Spleen (tissue), 11 donors: ENCODE measurements at regions not wholly inside any gene's neighbourhood (a gene's known extent, or its start where the extent isn't known, plus 50 kb on each side); places are given as distances from the start of the nearest gene placed in this dataset.

Source experiments
- DNase-seq: peaks from one replicate; pipeline ENCODE4 v3.0.0-alpha.2; 2020
- H3K27ac ChIP-seq, 8 donors: fragments of 200-600 bp; sonication (generic) in 7 of 8; 1 replicate in 4 of 8; 2 replicates in 4 of 8; pipeline versions ENCODE4 v1.5.0 to v1.8.0; 2016 to 2021; ENCODE audit warnings: inconsistent platforms in 4 of 8, mild to moderate bottlenecking in 4 of 8, moderate library complexity in 1 of 8
- H3K27me3 ChIP-seq, 7 donors: fragments of 200-600 bp; sonication (generic) in 6 of 7; replicated peaks in 1 of 7; 1 replicate in 4 of 7; 2 replicates in 3 of 7; pipeline versions ENCODE4 v1.5.0 to v1.8.0; 2016 to 2021; ENCODE audit warnings: inconsistent platforms in 3 of 7, mild to moderate bottlenecking in 1 of 7
- H3K36me3 ChIP-seq, 6 donors: fragments of 200-600 bp; sonication (generic) in 5 of 6; 1 replicate in 4 of 6; 2 replicates in 2 of 6; pipeline versions ENCODE4 v1.5.0 to v1.8.0; 2016 to 2021; ENCODE audit warnings: inconsistent platforms in 2 of 6
- H3K4me1 ChIP-seq, 6 donors: fragments of 200-600 bp; sonication (generic) in 5 of 6; 1 replicate in 3 of 6; 2 replicates in 3 of 6; pipeline versions ENCODE4 v1.5.0 to v1.8.0; 2016 to 2021; ENCODE audit warnings: inconsistent platforms in 3 of 6
- H3K4me3 ChIP-seq, 8 donors: fragments of 200-600 bp; sonication (generic) in 7 of 8; 1 replicate in 4 of 8; 2 replicates in 4 of 8; pipeline versions ENCODE4 v1.5.0 to v1.8.0; 2016 to 2021; ENCODE audit warnings: inconsistent platforms in 4 of 8, mild to moderate bottlenecking in 4 of 8, moderate library complexity in 2 of 8
- H3K9me3 ChIP-seq, 8 donors: fragments of 200-600 bp; sonication (generic) in 7 of 8; 1 replicate in 4 of 8; 2 replicates in 4 of 8; pipeline versions ENCODE4 v1.5.0 to v1.8.0; 2016 to 2021; ENCODE audit warnings: inconsistent platforms in 4 of 8
- POLR2A ChIP-seq, 3 donors: fragments of 450-650 bp; IDR thresholded peaks; one replicate each; pipeline ENCODE4 v1.5.1; 2017; ENCODE audit warnings: antibody characterized with exemption in 3 of 3, mild to moderate bottlenecking in 1 of 3
- POLR2AphosphoS5 ChIP-seq, 3 donors: sonication (generic); formaldehyde crosslinking; IDR thresholded peaks; one replicate each; pipeline ENCODE4 v1.5.1; 2017; ENCODE audit warnings: antibody characterized with exemption in 3 of 3
- WGBS, 5 donors: extraction: QIAGEN DNeasy Blood & Tissue Kit in 3 of 5; methylation state at CpG; one replicate each; pipeline versions ENCODE4 v1.1.5 to v1.1.7; 2013 to 2018; 5-methylcytosine and 5-hydroxymethylcytosine counted together
- intact Hi-C: fragments of 100-400 bp; cut with DNase I; formaldehyde crosslinking; loops from one replicate; pipeline ENCODE4 v1.15.0; 2023; ENCODE audit warnings: low total_unique reads
- TF ChIP-seq, protein P1 (sequence below), 11 experiments: fragments of 200-600 bp in 7 of 11; fragments of 450-650 bp in 4 of 11; sonication (generic) in 4 of 11; IDR thresholded peaks in 8 of 11; conservative IDR thresholded peaks in 3 of 11; 1 replicate in 7 of 11; 2 replicates in 4 of 11; pipeline versions ENCODE4 v1.4.0 to v1.8.0; 2016 to 2021; ENCODE audit warnings: antibody characterized with exemption in 11 of 11, inconsistent platforms in 4 of 11, mild to moderate bottlenecking in 1 of 11
- donor health status: healthy with polysubstance abuse.
- donor health status: DM: no; HTN: no; CAD: no; lungs with moderate emphysema.
- donor health status: DM: no; HTN: no; CAD: no.
- donor health status: Bipolar disorder and iron deficiency.
- donor health status: healthy.
- donor health status: DM: no; HTN: no; CAD: no.
- donor health status: DM: yes; HTN: yes; CAD: no.

GRCh38 chr14:94970941-94971730 is 186.2 kb downstream of the DICER1 start:
- H3K27me3 ChIP-seq = peaks cover 0 to 27% (median 0%) of the 10 kb centered on the region in 7 donors
- no peaks in the 10 kb centered on the region for H3K4me1 ChIP-seq
- WGBS, 5 donors = 68 to 90% (median 82%) methylated on average over 2 of the region's 2 CpGs
- no peak for DNase-seq
- no peaks in the 10 kb centered on the region for H3K36me3 ChIP-seq
- intact Hi-C loops = no loop called here
- peaks cover 0 to 9% (median 0%) of the 10 kb centered on the region in 8 donors for H3K9me3 ChIP-seq
- H3K27ac ChIP-seq = no peak overlapping the region
- no peak overlapping the region for H3K4me3 ChIP-seq
- TF ChIP-seq, protein P1, sequence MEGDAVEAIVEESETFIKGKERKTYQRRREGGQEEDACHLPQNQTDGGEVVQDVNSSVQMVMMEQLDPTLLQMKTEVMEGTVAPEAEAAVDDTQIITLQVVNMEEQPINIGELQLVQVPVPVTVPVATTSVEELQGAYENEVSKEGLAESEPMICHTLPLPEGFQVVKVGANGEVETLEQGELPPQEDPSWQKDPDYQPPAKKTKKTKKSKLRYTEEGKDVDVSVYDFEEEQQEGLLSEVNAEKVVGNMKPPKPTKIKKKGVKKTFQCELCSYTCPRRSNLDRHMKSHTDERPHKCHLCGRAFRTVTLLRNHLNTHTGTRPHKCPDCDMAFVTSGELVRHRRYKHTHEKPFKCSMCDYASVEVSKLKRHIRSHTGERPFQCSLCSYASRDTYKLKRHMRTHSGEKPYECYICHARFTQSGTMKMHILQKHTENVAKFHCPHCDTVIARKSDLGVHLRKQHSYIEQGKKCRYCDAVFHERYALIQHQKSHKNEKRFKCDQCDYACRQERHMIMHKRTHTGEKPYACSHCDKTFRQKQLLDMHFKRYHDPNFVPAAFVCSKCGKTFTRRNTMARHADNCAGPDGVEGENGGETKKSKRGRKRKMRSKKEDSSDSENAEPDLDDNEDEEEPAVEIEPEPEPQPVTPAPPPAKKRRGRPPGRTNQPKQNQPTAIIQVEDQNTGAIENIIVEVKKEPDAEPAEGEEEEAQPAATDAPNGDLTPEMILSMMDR (IDR thresholded peaks at IDR 0.05 in 8 of 11, conservative IDR thresholded peaks at IDR 0.05 in 3 of 11) = no peak
- TF ChIP-seq POLR2A (IDR thresholded peaks at IDR 0.05) (no peak), POLR2AphosphoS5 (IDR thresholded peaks at IDR 0.05) (no peak)

DNA sequence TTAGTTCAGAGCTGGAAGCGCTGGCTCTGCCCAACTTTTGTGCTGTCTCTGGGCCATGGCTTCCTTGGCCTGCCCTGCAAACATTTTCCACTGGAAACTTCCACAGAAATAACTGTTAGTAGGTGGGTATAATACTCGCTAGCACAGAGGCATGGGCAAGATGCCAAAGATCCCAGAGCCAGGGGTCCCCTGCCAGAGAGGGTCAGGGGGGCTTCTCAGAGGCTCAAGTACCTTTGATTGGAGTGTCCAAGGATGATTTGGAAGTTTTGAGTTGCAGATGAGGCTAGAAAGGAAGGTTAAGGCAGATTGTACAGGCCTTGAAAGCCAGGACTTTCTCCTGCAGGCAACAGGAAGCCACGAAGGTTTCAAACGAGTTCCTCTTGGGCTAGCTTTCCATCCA is 187.6 kb downstream of the DICER1 start:
- 37 to 55% (median 44%) methylated on average over 4 of the region's 4 CpGs for WGBS, 5 donors

GRCh38 chr14:94966868-94967267 is 190.5 kb downstream of the DICER1 start:
- DNase-seq = no peak
- Histone ChIP-seq H3K36me3 (no peaks in the 10 kb centered on the region), H3K4me3 (no peak overlapping the region), H3K27ac (no peak overlapping the region), H3K4me1 (peaks cover 0 to under 1% (median 0%) of the 10 kb centered on the region in 6 donors), H3K9me3 (peaks cover 0 to 9% (median 0%) of the 10 kb centered on the region in 8 donors), H3K27me3 (peaks cover 0 to 30% (median 0%) of the 10 kb centered on the region in 7 donors)
- WGBS, 5 donors = 64 to 80% (median 71%) methylated on average over 1 to 2 of the region's 2 CpGs
- TF ChIP-seq POLR2A (IDR thresholded peaks at IDR 0.05) (no peak), POLR2AphosphoS5 (IDR thresholded peaks at IDR 0.05) (no peak)
- TF ChIP-seq, protein P1 (IDR thresholded peaks at IDR 0.05 in 8 of 11, conservative IDR thresholded peaks at IDR 0.05 in 3 of 11) = no peak
- intact Hi-C loops = no loop called here

More for the DNA sequence above, 187.6 kb downstream of the DICER1 start:
- Histone ChIP-seq H3K4me1 (no peaks in the 10 kb centered on the region), H3K4me3 (no peak overlapping the region), H3K27me3 (peaks cover 0 to 27% (median 0%) of the 10 kb centered on the region in 7 donors), H3K27ac (no peak overlapping the region), H3K9me3 (peaks cover 0 to 9% (median 0%) of the 10 kb centered on the region in 8 donors), H3K36me3 (no peaks in the 10 kb centered on the region)
- no peak for TF ChIP-seq POLR2A (IDR thresholded peaks at IDR 0.05)
- TF ChIP-seq, protein P1 (IDR thresholded peaks at IDR 0.05 in 8 of 11, conservative IDR thresholded peaks at IDR 0.05 in 3 of 11) = no peak
- no peak for TF ChIP-seq POLR2AphosphoS5 (IDR thresholded peaks at IDR 0.05)
- DNase-seq = no peak
- intact Hi-C loops = no loop called here

GRCh38 chr14:94966344-94966743 is 191.0 kb downstream of the DICER1 start:
- no peak overlapping the region for H3K27ac ChIP-seq
- no peaks in the 10 kb centered on the region for H3K36me3 ChIP-seq
- intact Hi-C loops = no loop called here
- H3K4me3 ChIP-seq = no peak overlapping the region
- peaks cover 0 to 8% (median 0%) of the 10 kb centered on the region in 8 donors for H3K9me3 ChIP-seq
- H3K4me1 ChIP-seq = peaks cover 0 to 4% (median 0%) of the 10 kb centered on the region in 6 donors
- no peak for TF ChIP-seq POLR2A (IDR thresholded peaks at IDR 0.05)
- no peak for TF ChIP-seq POLR2AphosphoS5 (IDR thresholded peaks at IDR 0.05)
- TF ChIP-seq, protein P1 (IDR thresholded peaks at IDR 0.05 in 8 of 11, conservative IDR thresholded peaks at IDR 0.05 in 3 of 11) = no peak
- DNase-seq = no peak
- peaks cover 0 to 35% (median 4%) of the 10 kb centered on the region in 7 donors for H3K27me3 ChIP-seq
- WGBS, 5 donors = 60 to 68% (median 65%) methylated on average over 5 of the region's 5 CpGs
